Sigmoid colon (tissue), 4 donors: ENCODE measurements at regions not wholly inside any gene's neighbourhood (a gene's known extent, or its start where the extent isn't known, plus 50 kb on each side); places are given as distances from the start of the nearest gene placed in this dataset.

Experiments used
- EP300 ChIP-seq, 4 donors: sonication (generic); formaldehyde crosslinking; IDR thresholded peaks; one replicate each; pipeline ENCODE4 v1.6.1; 2017; ENCODE audit warnings: antibody characterized with exemption in 4 of 4
- POLR2A ChIP-seq, 2 donors: fragments of 450-650 bp; IDR thresholded peaks; one replicate each; pipeline ENCODE4 v1.6.1; 2016; ENCODE audit warnings: antibody characterized with exemption in 2 of 2, mild to moderate bottlenecking in 2 of 2, moderate library complexity in 2 of 2
- POLR2AphosphoS5 ChIP-seq, 4 donors: sonication (generic); formaldehyde crosslinking; IDR thresholded peaks; one replicate each; pipeline ENCODE4 v1.6.1; 2017; ENCODE audit warnings: antibody characterized with exemption in 4 of 4
- TF ChIP-seq, protein P1 (sequence below), 4 experiments: fragments of 450-650 bp in 3 of 4; fragments of 200-600 bp in 1 of 4; IDR thresholded peaks; one replicate each; pipeline ENCODE4 v1.5.1; 2016 to 2019; ENCODE audit warnings: antibody characterized with exemption in 4 of 4, mild to moderate bottlenecking in 3 of 4, moderate library complexity in 2 of 4

DNA sequence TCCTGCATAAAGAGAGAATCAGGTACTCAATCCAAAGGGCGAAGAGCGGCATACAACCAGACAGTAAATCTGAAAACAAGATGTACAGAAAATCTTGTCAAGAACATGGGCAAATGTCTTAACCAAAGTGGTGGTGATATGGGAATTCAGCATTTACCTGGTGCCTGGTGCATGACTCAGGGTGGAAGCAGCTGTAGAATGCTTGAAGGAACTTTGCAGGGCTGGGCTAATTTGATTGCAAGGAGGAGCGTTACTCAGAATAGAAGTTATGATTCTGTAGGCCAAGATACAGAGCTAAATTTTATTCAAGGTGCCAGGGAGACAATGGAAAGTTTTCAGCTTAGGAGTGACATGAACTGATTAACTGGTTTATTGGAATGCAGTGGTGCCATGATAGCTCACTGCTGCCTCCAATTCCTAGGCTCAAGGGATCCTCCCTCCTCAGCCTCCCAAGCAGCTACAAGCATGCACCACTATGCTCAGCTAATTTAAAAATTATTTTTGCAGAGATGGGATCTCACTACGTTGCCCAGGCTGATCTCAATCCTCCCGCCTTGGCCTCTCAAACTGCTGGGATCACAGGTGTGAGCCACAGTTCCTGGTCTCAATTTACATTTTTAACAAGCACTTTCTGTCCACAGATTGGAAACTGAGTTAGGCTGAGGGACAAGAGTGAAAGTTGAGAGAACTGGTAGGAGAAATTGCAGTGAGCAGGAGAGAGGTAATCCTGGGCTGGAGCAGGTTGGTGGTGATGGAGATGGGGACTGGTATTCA is 91.5 kb upstream of the TBC1D5 start:
- TF ChIP-seq POLR2AphosphoS5 (IDR thresholded peaks at IDR 0.05) (no peak), POLR2A (IDR thresholded peaks at IDR 0.05) (no peak), EP300 (IDR thresholded peaks at IDR 0.05) (no peak)
- TF ChIP-seq, protein P1, sequence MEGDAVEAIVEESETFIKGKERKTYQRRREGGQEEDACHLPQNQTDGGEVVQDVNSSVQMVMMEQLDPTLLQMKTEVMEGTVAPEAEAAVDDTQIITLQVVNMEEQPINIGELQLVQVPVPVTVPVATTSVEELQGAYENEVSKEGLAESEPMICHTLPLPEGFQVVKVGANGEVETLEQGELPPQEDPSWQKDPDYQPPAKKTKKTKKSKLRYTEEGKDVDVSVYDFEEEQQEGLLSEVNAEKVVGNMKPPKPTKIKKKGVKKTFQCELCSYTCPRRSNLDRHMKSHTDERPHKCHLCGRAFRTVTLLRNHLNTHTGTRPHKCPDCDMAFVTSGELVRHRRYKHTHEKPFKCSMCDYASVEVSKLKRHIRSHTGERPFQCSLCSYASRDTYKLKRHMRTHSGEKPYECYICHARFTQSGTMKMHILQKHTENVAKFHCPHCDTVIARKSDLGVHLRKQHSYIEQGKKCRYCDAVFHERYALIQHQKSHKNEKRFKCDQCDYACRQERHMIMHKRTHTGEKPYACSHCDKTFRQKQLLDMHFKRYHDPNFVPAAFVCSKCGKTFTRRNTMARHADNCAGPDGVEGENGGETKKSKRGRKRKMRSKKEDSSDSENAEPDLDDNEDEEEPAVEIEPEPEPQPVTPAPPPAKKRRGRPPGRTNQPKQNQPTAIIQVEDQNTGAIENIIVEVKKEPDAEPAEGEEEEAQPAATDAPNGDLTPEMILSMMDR (IDR thresholded peaks at IDR 0.05): no peak
